ENCODE measurements at regions not wholly inside any gene's neighbourhood (a gene's known extent, or its start where the extent isn't known, plus 50 kb on each side); places are given as distances from the start of the nearest gene placed in this dataset.

DNA sequence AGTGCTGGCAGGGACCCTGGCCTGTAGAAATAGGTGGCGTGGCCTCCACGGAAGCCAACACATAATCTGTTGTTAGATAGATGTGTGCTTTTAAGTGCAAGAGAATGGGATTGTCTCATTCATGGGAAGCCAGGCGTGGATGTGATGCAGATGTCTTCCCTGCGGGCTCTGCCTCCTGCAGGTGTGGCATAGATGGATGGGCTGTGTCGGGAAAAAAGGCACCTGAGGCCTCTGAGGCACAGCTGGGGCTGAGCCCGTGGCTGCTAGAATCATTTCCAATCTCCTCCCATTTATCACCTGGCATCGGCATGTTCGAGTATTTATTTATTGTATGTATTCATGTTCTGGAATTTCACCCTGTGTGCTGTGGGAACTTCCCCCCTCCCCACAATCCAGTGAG is 353.4 kb upstream of the AJAP1 start:
- DNase-seq, result no peak

DNA sequence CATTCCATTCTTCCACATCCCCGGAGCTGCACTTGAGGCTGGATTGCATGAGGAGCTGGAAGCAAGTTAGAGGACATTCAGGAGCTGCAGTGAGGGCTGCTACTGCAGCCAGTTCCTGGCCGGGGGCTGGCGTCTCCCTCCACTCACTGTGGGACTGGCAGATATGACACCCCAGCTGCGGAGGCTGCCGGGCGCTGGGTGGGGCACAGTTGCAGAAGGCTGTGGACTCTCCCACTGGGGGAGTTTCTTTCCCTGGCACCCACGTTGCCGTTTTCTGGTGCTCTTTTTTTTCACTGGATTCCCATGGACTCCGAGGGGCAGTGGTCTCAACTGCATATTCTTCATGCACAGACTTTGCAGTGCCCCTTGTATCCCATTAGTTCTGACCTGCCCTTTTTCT is 351.1 kb upstream of the AJAP1 start:
- DNase-seq, result no peak

DNA sequence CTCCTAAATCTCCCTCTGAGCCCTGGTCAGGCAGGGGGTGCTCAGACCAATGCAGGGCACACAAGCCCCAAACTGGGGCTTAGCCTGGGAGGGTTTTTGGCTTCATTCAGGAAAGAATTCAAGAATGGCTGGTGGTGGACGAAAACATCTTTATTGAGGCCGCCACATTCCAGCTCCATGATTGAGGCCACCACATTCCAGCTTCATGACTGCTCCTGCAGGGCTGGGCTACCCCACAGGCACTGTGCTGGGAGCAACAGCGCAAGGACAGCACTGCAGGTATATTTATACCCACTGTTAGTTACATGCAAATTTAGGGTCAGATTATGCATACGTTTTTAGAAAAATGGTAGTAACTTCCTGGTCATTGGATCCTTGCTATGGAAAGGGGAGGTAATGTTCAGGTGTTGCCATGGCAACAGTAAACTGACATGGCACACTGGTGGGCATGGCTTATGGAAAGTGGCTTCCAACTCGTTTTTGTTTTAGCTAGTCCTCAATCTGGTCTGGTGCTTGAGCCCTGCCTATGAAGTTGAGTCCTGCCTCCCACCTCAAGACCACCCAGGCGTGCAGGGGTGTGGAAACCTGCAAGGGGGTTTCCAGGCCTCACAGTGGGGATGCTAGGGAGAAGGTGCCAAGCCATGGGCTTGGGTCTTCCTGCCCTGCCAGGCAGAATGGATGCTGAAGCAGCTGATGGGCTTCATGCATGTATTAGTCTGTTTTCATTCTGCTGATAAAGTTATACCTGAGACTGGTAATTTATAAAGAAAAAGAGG is 348.7 kb upstream of the AJAP1 start:
- DNase-seq, result no peak

DNA sequence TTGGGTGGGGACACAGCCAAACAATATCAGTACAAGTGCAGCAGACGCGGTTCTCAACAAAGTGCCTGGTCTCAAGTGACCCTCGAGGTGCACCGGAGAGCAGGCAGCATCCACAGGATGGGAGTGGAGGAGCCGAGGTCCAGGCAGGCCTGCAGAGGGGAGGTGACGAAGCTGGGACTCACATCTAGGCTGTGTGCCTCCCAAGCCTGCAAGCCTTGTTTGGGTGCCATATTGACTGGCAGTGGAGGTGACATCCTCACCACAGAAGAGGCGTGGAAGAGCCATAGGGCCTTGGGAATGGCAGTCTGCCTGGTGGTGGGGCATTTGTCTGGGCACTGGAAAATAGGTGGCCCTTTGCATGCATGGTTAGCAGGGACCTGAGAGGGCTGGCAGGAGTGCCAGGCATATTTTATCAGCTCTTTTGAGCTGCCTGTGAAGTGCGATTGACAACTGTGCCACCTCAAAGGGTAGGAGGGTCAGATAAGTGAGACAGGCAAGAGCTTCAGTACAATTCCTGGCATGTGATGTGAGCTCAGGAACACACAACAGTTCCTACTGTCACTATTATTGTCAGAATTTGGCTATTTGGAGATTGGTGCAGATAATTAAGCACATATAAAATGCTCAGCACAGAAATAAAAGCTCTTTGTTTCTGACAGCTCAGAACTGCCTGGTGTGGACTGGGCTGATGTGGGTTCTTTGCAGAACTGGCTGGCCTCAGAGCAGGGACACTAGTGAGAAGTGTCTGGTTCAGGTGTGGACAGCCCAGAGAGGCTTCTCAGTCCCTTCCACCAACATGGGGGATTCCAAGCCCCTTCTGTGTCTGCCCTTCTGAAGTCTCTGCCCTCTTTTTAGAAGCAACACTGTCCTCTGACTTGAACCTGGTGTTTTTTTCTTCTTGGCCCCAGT is 347.6 kb upstream of the AJAP1 start:
- no peak for DNase-seq

DNA sequence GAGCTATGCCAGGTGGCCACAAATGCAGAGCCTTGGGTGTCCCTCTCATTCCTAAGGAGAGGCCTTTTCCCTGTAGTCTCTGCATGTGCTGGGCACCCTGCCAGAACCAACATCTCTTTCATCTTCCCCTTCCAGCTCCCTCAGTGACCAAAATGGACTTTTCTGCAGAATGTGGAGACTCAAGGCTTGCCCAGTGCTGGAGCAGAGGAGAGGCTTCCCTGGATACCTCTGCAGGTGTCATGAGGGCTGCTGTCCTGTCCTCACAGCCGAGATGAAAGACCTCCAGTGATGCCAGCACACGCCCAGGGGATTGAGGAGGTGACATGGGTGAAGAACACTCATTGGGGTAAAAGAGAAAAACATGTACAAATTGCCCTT is 347.0 kb upstream of the AJAP1 start:
- DNase-seq, result no peak

DNA sequence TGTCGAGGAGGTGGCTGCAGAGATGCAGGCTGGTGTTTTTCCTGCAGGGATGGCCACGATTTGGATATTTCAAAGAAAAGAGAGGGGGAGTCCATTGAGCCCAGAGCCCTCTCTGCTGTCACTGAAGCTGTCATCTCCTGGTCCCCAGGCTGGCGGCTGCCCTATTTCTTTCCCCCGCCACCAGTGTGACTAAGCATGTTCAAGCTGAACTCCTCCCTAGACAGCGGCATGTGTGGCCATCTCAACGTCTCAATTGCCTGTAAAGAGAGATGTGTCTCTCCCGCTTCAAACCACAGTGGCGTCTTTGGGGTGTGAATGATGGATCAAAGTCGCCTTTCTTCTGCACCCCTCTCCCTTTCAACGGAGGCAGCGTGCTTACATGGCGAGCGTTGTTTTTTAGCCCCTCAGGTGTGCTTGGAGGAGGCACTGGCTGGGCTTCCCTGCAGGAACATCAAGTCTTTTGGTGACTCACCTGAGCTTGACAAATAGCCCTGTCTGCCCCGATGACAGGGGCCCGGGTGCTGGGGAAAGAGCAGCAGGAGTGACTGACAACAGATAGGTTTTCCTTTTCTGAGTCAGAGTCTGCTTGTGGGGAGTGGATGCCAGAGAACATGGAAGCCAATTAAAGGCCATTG is 346.4 kb upstream of the AJAP1 start:
- no peak for DNase-seq

DNA sequence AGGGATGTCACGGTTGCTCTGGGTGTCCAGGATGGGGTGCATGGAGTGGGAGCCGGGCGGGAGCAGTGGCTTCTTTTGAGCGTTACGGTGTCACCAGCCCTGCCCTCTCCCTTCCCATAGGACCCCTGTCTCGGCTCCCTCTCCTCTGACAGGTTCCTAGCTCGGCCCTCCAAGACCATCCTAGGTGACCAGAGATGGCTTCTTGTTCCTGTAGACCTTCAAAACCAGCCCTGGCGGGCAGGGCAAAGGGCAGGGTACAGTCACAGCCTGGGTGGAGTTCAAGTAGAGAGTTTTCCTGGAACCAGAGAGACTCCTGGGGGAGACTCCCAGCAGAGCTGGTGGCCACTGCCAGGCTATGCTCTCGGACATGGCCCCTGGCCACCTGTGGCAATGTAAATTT is 345.6 kb upstream of the AJAP1 start:
- DNase-seq, result no peak

DNA sequence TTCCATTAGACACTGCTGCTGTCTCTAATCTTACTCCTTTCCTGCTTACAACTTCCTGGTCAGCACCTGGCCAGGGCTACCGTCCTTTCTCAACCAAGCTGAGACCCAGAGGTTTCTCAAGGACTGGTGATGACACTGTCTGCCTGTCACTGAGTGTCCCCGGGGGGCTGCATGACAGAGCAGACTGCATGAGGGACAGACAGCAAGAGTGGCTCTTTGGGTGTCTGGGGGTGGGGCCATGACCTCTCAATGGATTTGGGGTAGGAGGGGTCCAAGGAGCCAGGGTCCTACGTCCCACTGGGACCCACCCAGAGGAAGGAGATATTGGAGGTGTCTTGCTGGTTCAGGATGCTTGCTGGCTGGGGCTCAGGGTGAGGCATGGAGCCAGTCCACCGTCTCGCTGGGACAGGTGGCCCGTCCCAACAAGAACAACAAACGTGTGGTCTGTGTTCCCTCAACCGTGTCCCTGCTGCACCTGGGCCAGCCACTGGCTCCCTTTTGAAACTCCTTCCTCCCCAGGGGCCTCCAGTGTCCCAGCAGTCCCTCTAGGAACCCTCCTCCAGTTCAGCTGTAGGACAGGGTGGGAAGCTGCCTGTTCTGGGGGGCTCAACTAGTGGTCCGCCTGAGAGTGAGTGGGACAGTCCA is 344.6 kb upstream of the AJAP1 start:
- no peak for DNase-seq

DNA sequence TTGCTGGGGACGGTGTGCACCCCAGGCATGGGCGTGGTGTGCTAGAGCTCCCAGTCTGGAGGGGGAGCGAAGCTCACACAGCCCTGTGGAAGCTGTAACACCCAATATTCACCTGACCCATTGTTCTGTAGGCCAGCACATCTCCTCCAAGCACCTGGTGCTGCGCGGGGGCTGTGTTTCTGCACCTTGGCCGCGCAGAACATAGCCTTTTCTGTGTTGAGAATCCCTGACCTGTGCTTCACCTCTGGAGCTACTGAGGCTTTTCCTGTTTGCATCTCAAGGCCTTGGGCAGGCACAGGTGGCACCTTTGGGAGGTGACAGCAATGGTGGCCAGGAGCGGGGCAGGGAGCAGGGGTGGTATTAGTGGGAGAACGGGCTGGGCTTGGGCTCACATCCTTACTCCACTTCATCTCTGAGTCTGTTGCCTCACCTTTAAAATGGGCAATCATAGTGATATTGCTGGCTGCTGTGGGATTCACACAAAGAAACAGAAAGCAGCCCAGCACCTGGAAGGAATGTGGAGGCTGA is 343.9 kb upstream of the AJAP1 start:
- DNase-seq, result no peak

DNA sequence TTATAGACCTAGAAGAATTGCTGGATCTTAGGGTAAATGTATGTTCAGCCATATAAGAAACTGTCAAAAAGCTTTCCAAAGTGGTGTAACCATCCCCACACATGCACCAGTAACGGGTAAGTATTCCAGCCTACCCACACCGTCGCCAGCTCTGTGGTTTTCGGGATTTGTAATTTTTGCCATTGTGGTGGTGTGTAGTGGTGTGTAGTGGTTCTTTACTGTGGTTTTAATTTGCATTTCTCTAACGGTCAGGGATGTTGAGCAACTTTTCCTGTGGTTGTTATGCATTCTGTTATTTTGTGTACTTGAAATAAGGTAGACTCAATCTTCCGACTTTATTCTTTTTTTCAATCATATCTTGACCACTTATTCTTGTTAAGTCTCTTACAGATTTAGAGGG is 342.4 kb upstream of the AJAP1 start:
- no peak for DNase-seq

DNA sequence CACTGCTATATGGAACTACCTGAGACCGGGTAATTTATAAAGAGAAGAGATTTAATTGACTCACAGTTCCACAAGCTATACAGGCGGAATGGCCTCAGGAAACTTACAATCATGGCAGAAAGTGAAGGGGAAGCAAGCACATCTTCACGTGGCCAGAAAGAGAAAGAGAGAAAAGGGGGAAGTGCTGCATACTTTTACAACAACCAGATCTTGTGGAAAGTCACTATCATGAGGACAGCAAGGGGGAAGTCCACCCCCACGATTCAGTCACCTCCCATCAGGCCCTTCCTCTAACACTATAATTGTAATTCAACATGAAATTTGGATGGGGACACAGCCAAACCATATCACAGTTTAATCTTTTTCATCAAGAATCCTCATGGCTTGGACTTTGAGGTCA is 339.2 kb upstream of the AJAP1 start:
- DNase-seq, result no peak

DNA sequence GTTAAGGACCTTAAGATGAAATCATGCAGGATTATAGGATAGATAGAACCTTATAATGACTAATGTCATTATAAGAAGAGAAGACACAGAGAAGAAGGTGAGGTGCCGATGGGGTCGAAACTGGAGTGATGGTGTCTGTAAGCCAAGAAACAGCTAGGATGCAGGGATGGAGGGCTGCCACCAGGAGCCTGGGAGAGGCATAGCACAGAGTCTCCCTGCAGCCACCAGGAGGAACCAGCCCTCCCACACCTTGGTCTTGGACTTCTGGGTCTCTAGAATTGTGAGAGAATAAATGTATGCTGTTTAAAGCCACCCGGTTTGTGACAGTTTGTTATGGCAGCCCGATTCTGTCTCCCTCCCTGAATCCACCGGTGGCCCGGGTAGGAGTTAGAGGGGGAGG is 337.2 kb upstream of the AJAP1 start:
- DNase-seq, result no peak

DNA sequence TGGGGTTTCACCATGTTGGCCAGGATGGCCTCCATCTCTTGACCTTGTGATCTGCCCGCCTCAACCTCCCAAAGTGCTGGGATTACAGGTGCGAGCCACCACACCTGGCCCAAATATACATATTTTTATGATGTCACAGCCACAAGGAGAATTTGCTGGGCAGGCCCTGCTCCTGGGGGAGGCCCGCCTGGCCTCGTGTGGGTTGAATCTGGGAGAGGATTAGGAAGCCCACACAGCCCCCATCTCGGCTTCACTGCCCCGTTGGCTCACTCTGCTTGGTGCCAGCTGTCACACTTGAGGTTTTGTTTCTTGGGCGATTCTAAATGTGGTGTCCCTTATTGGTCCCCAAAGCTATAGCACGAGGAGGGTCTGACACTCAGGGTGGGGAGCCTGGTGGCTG is 335.7 kb upstream of the AJAP1 start:
- no peak for DNase-seq

DNA sequence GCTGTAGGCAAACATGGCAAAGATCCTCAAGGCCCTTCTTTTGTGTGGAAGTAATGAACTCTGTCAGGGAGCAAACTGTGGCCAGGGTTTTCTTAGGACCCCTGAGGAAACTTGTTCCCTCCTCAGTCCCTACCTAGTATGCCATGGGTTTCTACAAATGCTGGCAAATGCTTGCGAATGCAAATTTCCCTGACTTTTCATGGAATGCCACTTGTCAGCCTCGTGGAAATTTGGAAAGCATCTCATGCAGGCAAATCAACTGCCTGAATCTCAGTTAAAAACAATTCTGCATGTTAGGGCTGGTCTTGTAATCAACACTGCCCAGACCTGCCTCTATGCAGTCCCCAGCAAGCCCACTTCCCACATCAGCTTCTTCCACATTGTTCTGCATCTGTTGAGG is 334.9 kb upstream of the AJAP1 start:
- DNase-seq, result no peak

DNA sequence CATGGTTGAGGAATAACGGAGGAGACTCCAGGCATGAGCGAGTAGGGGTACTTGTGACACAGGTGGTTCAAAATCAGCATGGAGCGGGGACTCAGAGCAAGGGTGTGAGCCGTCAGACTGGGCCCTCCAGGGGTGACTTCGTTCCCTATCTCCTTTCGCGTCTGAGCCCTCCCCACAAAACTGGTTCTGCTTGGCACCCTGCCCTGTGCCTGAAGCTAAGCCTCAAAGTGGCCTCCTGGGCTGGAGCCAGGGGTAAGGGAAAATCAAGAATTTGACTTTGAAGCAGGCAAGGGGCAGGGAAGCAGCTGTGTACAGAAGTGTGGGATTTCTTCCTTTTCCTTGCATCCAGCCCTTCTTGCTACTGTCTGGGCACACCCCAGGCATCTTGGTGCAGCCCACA is 331.5 kb upstream of the AJAP1 start:
- DNase-seq, result no peak

DNA sequence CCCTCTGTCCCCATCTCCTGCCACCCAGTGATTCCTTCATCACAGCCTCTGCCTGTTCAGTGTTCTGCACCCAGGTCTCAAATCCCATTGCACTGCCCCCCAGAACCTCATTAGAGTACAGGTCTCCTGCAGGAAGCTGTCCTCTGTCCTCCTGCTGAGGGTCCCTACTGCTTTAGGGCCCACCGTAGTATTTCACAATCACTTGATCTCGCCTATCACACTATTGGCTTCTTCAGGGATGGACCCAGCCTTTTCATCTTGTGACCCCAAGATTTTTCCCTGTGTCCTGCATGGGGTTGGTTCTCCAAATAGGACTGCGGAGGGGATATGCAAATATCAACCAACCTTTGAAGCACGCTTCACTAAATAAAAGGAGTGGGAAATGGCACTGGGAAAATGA is 331.1 kb upstream of the AJAP1 start:
- no peak for DNase-seq

DNA sequence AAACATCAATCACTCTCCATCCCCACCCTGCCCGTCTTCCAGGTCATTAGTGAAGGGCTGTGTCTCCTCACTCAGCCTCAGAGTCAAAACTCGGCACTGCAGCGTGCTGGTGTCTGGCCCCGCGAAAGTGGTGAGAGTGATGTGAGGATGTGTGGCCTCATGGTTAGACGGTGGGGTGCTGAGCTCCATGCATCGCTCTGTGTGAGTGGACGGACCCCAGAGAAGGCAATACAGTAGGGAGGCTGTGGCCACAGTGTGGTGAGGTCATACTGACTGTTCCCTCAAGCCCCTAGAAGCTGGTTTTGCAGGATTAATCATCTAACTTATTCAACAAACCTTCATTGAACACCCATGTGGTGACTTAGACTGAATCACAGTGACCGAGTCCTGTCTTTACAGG is 329.9 kb upstream of the AJAP1 start:
- DNase-seq, result no peak

DNA sequence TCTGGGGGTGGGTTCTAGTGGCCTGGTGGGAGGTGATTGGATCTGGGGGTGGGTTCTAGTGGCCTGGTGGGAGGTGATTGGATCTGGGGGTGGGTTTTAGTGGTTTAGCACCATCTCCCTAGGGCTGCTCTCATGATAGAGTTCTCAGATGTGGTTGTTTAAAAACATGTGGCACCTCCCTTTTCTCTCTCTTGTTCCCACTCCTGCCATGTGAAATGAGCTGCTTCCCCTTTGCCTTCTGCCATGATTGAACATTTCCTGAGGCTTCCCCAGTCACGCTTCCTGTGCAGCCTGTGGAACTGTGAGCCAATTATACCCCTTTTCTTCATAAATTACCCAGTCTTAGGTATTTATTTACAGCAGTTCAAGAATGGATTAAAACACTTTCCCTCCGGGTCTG is 327.3 kb upstream of the AJAP1 start:
- DNase-seq, result no peak

DNA sequence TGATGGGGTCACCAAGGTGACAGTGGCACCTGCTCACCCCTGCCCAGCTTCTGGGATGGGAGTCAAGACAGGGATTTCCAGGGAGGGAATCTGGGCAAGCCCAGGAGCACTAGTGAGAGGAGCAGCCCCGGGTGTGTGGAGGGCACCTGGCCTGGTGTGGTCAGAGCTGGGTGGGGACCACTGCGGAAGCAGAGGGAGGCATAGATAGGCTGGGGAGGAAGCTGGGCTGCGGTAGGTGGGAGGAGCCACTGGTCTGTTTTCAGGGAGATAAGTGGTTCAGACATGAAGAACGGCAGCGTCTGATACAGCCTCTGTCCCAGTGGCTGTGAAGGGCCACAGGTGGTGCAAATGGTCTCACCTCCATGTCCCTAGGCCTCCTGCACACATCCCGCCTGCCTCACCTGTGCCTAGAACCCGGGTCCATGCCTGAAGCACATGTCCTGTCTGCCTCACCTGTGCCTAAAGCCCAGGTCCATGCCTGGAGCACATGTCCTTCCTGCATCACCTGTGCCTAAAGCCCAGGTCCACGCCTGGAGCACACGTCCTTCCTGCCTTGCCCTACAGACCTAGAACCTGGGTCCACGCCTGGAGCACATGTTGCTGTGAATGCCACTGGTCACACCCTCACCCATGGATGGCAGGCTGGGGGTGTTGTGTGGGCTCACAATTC is 325.9 kb upstream of the AJAP1 start:
- DNase-seq, result no peak

DNA sequence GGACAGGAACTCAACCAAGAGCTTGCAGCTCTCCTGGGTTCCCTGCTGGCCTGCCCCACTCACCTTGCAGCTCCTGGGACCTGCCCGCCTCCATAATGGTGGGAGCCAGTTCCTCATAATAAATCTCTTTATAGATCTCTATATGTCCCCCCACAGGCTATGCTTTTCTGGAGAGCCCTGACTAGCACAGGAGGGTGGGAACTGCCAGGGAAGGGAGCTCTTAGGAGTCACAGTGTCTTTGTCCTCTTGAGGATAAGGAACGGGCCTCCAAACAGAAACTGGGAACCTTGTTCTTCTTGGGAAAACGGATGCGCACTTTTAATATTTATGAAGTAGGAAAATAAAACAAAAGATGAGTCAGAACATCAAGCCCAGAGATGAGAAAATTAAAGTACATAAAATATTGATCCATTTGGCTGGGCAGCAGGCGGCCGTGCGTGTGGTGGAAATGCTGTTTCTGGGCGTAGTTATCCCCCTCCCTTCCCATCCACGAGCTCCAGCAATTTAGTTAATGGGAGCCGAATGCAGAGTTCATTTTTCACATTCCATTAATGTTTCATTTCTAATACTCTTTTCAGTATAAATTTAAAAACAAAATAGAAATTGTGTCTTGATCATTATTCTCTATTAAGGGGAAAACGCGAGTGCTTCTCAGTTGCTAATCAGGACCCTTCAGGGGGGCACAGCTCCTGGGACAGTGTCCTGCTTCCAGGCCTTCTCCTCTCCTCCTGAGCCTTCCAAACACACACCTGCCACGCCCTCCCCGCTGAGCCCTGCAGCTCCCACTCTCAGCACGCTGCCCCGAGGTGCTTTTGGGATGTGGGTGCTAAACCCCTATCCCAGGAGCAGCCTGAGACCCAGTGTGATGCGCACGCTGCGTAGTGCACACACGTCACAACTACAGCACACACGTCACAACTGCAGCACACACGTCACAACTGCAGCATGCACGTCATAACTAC is 323.3 kb upstream of the AJAP1 start:
- no peak for DNase-seq

DNA sequence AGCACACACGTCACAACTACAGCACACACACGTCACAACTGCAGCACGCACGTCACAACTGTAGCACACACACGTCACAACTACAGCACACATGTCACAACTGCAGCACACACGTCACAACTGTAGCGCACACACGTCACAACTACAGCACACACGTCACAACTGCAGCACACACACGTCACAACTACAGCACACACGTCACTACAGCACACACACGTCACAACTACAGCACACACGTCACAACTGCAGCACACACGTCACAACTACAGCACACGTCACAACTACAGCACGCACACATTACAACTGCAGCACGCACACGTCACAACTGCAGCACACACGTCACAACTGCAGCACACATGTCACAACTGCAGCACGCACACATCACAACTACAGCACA is 322.6 kb upstream of the AJAP1 start:
- DNase-seq, result no peak

All from activated CD4-positive, alpha-beta T cell treated with anti-CD3 and anti-CD28 coated beads, Interleukin-2, amount 50 U/mL, for 48 hours (primary cell).